Neural progenitor cell (in vitro differentiated cells): ENCODE measurements at regions not wholly inside any gene's neighbourhood (a gene's known extent, or its start where the extent isn't known, plus 50 kb on each side); places are given as distances from the start of the nearest gene placed in this dataset.

Source experiments
- DNase-seq: peaks from one replicate; pipeline ENCODE4 v3.0.0-alpha.2; 2016; ENCODE audit warnings: low spot score
- H2AFZ ChIP-seq: fragments of 200-600 bp; sonication (generic); replicated peaks from 2 replicates; pipeline ENCODE4 v1.6.1; 2016; ENCODE audit warnings: antibody characterized with exemption
- H3F3A ChIP-seq: fragments of 200-600 bp; sonication (generic); 2 replicates; pipeline ENCODE4 v1.6.1; 2016; ENCODE audit warnings: antibody characterized with exemption, low read depth
- H3K27ac ChIP-seq: fragments of 200-600 bp; sonication (generic); 2 replicates; pipeline ENCODE4 v1.5.1; 2016; ENCODE audit warnings: mild to moderate bottlenecking
- H3K27me3 ChIP-seq: fragments of 200-600 bp; sonication (generic); 2 replicates; pipeline ENCODE4 v1.6.1; 2016; ENCODE audit warnings: mild to moderate bottlenecking, moderate library complexity
- H3K36me3 ChIP-seq: fragments of 200-600 bp; sonication (generic); 2 replicates; pipeline ENCODE4 v1.5.1; 2016
- H3K4me1 ChIP-seq: fragments of 200-600 bp; sonication (generic); 2 replicates; pipeline ENCODE4 v1.6.1; 2016; ENCODE audit warnings: mixed run types
- H3K4me2 ChIP-seq: fragments of 200-600 bp; sonication (generic); 2 replicates; pipeline ENCODE4 v1.6.1; 2016
- H3K4me3 ChIP-seq: fragments of 200-600 bp; sonication (generic); 2 replicates; pipeline ENCODE4 v1.5.1; 2016
- H3K79me2 ChIP-seq: fragments of 200-600 bp; sonication (generic); 2 replicates; pipeline ENCODE4 v1.6.1; 2016; ENCODE audit warnings: low read depth
- H3K9ac ChIP-seq: fragments of 200-600 bp; sonication (generic); 2 replicates; pipeline ENCODE4 v1.6.1; 2016
- H3K9me3 ChIP-seq: fragments of 200-600 bp; sonication (generic); 2 replicates; pipeline ENCODE4 v1.5.1; 2016; ENCODE audit warnings: low read depth
- H4K20me1 ChIP-seq: fragments of 200-600 bp; sonication (generic); 2 replicates; pipeline ENCODE4 v1.6.1; 2016; ENCODE audit warnings: low read depth
- H3K27ac Mint-ChIP-seq: 3 replicates; pipeline ENCODE4 v1.8.0; 2021; ENCODE audit warnings: mixed read lengths
- H3K27me3 Mint-ChIP-seq: 2 replicates; pipeline ENCODE4 v1.8.0; 2022; ENCODE audit warnings: low read depth, mild to moderate bottlenecking, inconsistent platforms, moderate library complexity, mixed read lengths; ENCODE audit not compliant: insufficient read depth
- H3K36me3 Mint-ChIP-seq: 3 replicates; pipeline ENCODE4 v1.8.0; 2021; ENCODE audit warnings: mixed read lengths
- H3K4me1 Mint-ChIP-seq: 3 replicates; pipeline ENCODE4 v1.8.0; 2021; ENCODE audit warnings: mixed read lengths
- H3K4me3 Mint-ChIP-seq: 3 replicates; pipeline ENCODE4 v1.8.0; 2021; ENCODE audit warnings: mild to moderate bottlenecking, moderate library complexity, mixed read lengths
- H3K9me3 Mint-ChIP-seq: 3 replicates; pipeline ENCODE4 v1.8.0; 2020; ENCODE audit warnings: mixed read lengths
- CTCF ChIP-seq: fragments of 200-600 bp; sonication (generic); IDR thresholded peaks from 2 replicates; pipeline ENCODE4 v1.5.1; 2017; ENCODE audit warnings: antibody characterized with exemption, mild to moderate bottlenecking
- EZH2 ChIP-seq: fragments of 200-600 bp; sonication (generic); IDR thresholded peaks from 2 replicates; pipeline ENCODE4 v1.6.1; 2017; ENCODE audit warnings: antibody characterized with exemption, mild to moderate bottlenecking, moderate library complexity
- EZH2phosphoT487 ChIP-seq: fragments of 200-600 bp; sonication (generic); IDR thresholded peaks from 2 replicates; pipeline ENCODE4 v1.6.1; 2017; ENCODE audit warnings: antibody characterized with exemption

DNA sequence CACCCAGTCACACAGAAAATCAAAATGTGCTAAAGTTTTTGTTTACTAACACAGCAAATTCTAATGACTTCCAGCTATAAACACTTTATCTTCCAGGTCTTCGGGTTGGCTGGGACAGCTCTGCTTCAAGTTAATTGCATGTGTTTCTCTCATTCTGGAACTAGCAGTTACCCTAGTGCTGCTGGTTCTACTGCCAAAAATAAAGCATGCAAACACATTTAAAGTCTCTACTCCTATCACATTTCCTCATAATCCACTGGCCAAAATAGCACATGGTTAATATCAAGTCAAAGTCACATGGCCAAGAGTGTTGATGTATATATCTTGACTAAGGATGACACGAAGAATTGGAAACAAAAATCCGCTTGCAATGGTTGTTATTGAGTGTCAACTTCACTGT lies 973.1 kb upstream of the ADGRL2 start:
- Histone ChIP-seq H3K27ac (no peak overlapping the region), H3K9me3 (no peaks in the 10 kb centered on the region), H3K4me3 (no peak overlapping the region), H3K9ac (no peak overlapping the region), H3K4me2 (no peak overlapping the region), H2AFZ (no peak overlapping the region), H3K79me2 (no peaks in the 10 kb centered on the region), H3K36me3 (no peaks in the 10 kb centered on the region), H3K4me1 (no peaks in the 10 kb centered on the region), H3F3A (no peaks in the 10 kb centered on the region), H3K27me3 (no peaks in the 10 kb centered on the region), H4K20me1 (no peaks in the 10 kb centered on the region)
- Mint-ChIP-seq H3K36me3 (no peaks in the 10 kb centered on the region), H3K27me3 (peaks cover 2% of the 10 kb centered on the region), H3K4me3 (no peak overlapping the region), H3K4me1 (no peaks in the 10 kb centered on the region), H3K9me3 (peaks cover 2% of the 10 kb centered on the region), H3K27ac (no peak overlapping the region)
- no peak for TF ChIP-seq EZH2
- no peak for TF ChIP-seq CTCF
- TF ChIP-seq EZH2phosphoT487 = no peak
- no peak for DNase-seq

DNA sequence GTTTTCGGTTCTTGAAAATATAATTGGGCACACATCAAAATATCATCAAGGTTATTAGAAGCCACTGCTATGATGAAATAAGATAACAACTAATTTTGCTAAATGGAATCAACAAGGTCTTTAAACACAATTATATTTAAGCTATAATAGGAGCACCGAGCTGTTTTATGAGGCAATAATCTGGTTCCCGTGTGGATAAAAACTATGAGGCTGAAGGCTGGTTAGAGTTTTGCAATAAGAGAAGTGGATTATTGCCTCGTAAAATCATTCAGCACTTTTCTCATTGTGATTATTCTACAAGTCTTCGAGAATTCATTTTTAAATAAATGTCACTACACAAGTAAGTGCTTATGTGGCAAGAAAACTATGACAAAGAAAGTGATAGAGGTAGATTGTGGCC lies 975.7 kb upstream of the ADGRL2 start:
- Histone ChIP-seq H3K27ac (no peak overlapping the region), H3F3A (no peaks in the 10 kb centered on the region), H3K9ac (no peak overlapping the region), H3K4me2 (no peak overlapping the region), H3K4me3 (no peak overlapping the region), H3K79me2 (no peaks in the 10 kb centered on the region), H2AFZ (no peak overlapping the region), H3K36me3 (no peaks in the 10 kb centered on the region), H3K9me3 (no peaks in the 10 kb centered on the region), H4K20me1 (no peaks in the 10 kb centered on the region), H3K27me3 (no peaks in the 10 kb centered on the region), H3K4me1 (no peaks in the 10 kb centered on the region)
- Mint-ChIP-seq H3K4me3 (no peak overlapping the region), H3K27me3 (peaks cover 2% of the 10 kb centered on the region), H3K27ac (no peak overlapping the region), H3K4me1 (no peaks in the 10 kb centered on the region), H3K36me3 (no peaks in the 10 kb centered on the region), H3K9me3 (peaks cover 2% of the 10 kb centered on the region)
- TF ChIP-seq CTCF (no peak), EZH2 (no peak), EZH2phosphoT487 (no peak)
- no peak for DNase-seq

GRCh38 chr1:80818211-80818610 lies 982.5 kb upstream of the ADGRL2 start:
- Histone ChIP-seq H3K9me3 (no peaks in the 10 kb centered on the region), H3K4me2 (no peak overlapping the region), H3F3A (no peaks in the 10 kb centered on the region), H3K36me3 (no peaks in the 10 kb centered on the region), H3K27me3 (no peaks in the 10 kb centered on the region), H3K79me2 (no peaks in the 10 kb centered on the region), H3K27ac (no peak overlapping the region), H3K4me1 (no peaks in the 10 kb centered on the region), H4K20me1 (no peaks in the 10 kb centered on the region), H3K4me3 (no peak overlapping the region), H2AFZ (no peak overlapping the region), H3K9ac (no peak overlapping the region)
- H3K27ac Mint-ChIP-seq = no peak overlapping the region
- H3K36me3 Mint-ChIP-seq = no peaks in the 10 kb centered on the region
- no peak overlapping the region for H3K4me3 Mint-ChIP-seq
- no peak for DNase-seq
- H3K27me3 Mint-ChIP-seq = no peaks in the 10 kb centered on the region
- TF ChIP-seq EZH2phosphoT487 (no peak), CTCF (no peak), EZH2 (no peak)
- peaks cover 7% of the 10 kb centered on the region for H3K4me1 Mint-ChIP-seq
- no peaks in the 10 kb centered on the region for H3K9me3 Mint-ChIP-seq

- Mint-ChIP-seq H3K27me3 (no peaks in the 10 kb centered on the region), H3K36me3 (no peaks in the 10 kb centered on the region), H3K4me3 (no peak overlapping the region), H3K4me1 (no peaks in the 10 kb centered on the region), H3K27ac (no peak overlapping the region), H3K9me3 (no peaks in the 10 kb centered on the region)
- Histone ChIP-seq H3K36me3 (no peaks in the 10 kb centered on the region), H3K4me1 (no peaks in the 10 kb centered on the region), H3K27me3 (no peaks in the 10 kb centered on the region), H3K9ac (no peak overlapping the region), H3K9me3 (no peaks in the 10 kb centered on the region), H3F3A (no peaks in the 10 kb centered on the region), H3K4me2 (no peak overlapping the region), H4K20me1 (no peaks in the 10 kb centered on the region), H2AFZ (no peak overlapping the region), H3K27ac (no peak overlapping the region), H3K4me3 (no peak overlapping the region), H3K79me2 (no peaks in the 10 kb centered on the region)
- DNase-seq = no peak
- TF ChIP-seq CTCF = no peak
- TF ChIP-seq EZH2phosphoT487 = no peak
- no peak for TF ChIP-seq EZH2
Observed at GRCh38 chr1:80807981-80808380, 992.8 kb upstream of the ADGRL2 start.
